ENCODE measurements at regions not wholly inside any gene's neighbourhood (a gene's known extent, or its start where the extent isn't known, plus 50 kb on each side); places are given as distances from the start of the nearest gene placed in this dataset.
"Not testable (repeated sequence)": the region's sequence is repeated elsewhere in the genome, so short reads cannot be mapped to it uniquely, and the experiment has no call there.

DNA sequence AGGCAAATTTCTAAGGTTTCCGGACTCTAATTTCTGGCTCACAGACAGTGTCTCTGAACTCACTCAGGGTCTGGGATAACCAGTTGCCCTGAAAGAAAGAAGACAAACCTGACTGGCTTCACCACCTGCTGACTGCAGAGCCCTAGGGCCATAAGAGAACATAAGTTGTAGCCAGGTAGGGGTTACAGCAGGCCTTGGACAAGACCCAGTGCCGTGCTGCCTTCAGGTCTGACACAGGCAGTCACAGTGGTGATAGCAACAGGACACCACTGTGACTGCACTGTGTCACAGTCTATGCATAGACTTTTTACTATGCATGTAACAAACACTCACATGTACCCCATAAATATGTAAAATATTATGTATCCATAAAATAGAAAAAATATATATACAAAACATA is 508.5 kb downstream of the PID1 start:
- H3K27ac Mint-ChIP-seq = no peak overlapping the region
- peaks cover 8% of the 10 kb centered on the region; the same call in 1 of the 2 replicates for H3K4me1 Mint-ChIP-seq (ENCODE audit: low read depth)
- no peaks in the 10 kb centered on the region for H3K9me3 Mint-ChIP-seq
- no peaks in the 10 kb centered on the region; the same call in none of the 2 replicates for H3K27me3 Mint-ChIP-seq (ENCODE audit: insufficient read depth)
- TF ChIP-seq, protein P1, sequence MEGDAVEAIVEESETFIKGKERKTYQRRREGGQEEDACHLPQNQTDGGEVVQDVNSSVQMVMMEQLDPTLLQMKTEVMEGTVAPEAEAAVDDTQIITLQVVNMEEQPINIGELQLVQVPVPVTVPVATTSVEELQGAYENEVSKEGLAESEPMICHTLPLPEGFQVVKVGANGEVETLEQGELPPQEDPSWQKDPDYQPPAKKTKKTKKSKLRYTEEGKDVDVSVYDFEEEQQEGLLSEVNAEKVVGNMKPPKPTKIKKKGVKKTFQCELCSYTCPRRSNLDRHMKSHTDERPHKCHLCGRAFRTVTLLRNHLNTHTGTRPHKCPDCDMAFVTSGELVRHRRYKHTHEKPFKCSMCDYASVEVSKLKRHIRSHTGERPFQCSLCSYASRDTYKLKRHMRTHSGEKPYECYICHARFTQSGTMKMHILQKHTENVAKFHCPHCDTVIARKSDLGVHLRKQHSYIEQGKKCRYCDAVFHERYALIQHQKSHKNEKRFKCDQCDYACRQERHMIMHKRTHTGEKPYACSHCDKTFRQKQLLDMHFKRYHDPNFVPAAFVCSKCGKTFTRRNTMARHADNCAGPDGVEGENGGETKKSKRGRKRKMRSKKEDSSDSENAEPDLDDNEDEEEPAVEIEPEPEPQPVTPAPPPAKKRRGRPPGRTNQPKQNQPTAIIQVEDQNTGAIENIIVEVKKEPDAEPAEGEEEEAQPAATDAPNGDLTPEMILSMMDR (IDR thresholded peaks at IDR 0.05) = no peak
- no peaks in the 10 kb centered on the region for H3K36me3 Mint-ChIP-seq (ENCODE audit: low read depth)
- no peak overlapping the region for H3K4me3 Mint-ChIP-seq
- DNase-seq = no peak

DNA sequence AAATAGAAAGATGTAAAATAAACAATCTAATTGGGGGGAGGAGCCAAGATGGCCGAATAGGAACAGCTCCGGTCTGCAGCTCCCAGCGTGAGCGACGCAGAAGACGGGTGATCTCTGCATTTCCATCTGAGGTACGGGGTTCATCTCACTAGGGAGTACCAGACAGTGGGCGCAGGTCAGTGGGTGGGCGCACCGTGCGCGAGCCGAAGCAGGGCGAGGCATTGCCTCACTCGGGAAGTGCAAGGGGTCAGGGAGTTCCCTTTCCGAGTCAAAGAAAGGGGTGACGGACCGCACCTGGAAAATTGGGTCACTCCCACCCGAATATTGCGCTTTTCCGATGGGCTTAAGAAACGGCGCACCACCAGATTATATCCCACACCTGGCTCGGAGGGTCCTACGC is 515.4 kb downstream of the PID1 start:
- H3K27ac Mint-ChIP-seq = not testable (repeated sequence)

DNA sequence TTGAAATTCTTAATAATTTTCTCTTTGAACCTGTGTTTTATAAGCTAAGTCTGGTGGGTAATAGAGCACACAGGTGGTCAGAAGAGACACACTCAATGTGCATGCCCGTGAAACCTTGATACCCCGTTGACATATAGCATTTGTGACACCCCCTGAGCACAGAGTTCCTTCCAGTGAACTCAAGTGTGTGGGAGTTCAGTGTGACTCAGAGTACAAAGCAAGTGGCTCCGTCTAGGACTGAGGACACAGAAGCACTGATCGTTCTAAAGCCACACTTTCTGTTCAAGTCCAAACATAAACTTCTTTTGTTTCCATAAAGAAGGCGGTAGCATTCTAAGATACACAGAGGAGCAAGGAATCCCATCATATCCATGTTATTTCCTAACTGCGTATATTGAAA is 523.6 kb downstream of the PID1 start:
- TF ChIP-seq, protein P1 (IDR thresholded peaks at IDR 0.05) = no peak
- Mint-ChIP-seq H3K9me3 (no peaks in the 10 kb centered on the region), H3K4me3 (peak overlapping the region; percentile 11; the same call in 1 of the 2 replicates), H3K27ac (no peak overlapping the region), H3K36me3 (ENCODE audit: low read depth) (no peaks in the 10 kb centered on the region), H3K4me1 (ENCODE audit: low read depth) (peaks cover 7% of the 10 kb centered on the region), H3K27me3 (ENCODE audit: insufficient read depth) (no peaks in the 10 kb centered on the region)
- no peak for DNase-seq

More for the DNA sequence above, 515.4 kb downstream of the PID1 start:
- H3K9me3 Mint-ChIP-seq; H3K36me3 Mint-ChIP-seq (ENCODE audit: low read depth); H3K4me1 Mint-ChIP-seq (ENCODE audit: low read depth); DNase-seq; H3K27me3 Mint-ChIP-seq (ENCODE audit: insufficient read depth); H3K4me3 Mint-ChIP-seq: not testable (repeated sequence)

DNA sequence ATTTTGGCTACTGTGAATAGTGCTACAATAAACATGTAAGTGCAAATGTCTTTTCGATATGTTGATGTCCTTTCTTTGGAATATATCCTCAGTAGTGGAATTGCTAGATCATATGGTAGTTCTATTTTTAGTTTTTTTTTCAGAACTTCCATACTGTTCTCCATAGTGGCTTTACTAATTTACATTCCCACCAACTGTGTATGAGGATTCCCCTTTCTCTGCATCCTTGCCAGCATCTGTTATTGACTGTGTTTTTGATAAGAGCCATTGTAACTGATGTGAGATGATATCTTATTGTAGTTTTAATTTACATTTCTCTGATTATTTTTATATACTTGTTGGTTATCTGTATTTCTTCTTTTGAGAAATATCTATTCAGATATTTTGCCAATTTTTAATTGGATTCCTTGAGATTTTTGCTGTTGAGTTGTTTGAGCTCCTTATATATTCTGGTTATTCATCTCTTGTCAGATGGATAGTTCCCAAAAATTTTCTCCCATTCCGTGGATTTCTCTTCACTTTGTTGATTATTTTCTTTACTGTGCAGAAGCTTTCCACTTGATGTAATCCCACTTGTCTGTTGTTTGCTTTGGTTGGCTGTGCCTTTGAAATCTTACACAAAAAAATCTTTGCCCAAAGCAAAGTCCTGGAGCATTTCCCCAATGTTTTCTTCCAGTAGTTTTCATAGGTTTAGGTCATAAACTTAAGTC is 532.3 kb downstream of the PID1 start:
- no peak overlapping the region for H3K4me3 Mint-ChIP-seq
- H3K36me3 Mint-ChIP-seq (ENCODE audit: low read depth) = no peaks in the 10 kb centered on the region
- no peaks in the 10 kb centered on the region; the same call in none of the 2 replicates for H3K27me3 Mint-ChIP-seq (ENCODE audit: insufficient read depth)
- TF ChIP-seq, protein P1 (IDR thresholded peaks at IDR 0.05) = no peak
- no peak for DNase-seq
- H3K27ac Mint-ChIP-seq = no peak overlapping the region
- no peaks in the 10 kb centered on the region for H3K9me3 Mint-ChIP-seq
- H3K4me1 Mint-ChIP-seq (ENCODE audit: low read depth) = no peaks in the 10 kb centered on the region

DNA sequence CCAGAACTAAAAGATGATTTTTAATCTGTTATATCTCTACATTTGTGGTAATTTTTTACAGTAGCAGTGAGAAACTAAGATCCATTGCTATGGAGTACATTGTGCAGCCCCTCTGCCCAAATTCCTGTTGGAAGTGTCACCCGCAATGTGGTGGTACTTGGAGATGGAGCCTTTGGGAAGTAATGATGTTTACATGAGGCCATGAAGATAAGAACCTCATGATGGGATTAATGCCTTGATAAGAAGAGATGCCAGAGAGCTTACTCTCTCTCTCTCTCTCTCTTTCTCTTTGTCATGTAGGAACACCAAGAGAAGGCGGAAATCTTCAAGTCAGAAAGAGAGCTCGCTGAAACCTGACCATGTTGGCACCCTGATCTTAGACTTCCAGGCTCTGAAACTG is 535.4 kb downstream of the PID1 start:
- H3K4me3 Mint-ChIP-seq = no peak overlapping the region
- H3K27ac Mint-ChIP-seq = no peak overlapping the region
- no peaks in the 10 kb centered on the region for H3K9me3 Mint-ChIP-seq
- peaks cover 21% of the 10 kb centered on the region for H3K4me1 Mint-ChIP-seq (ENCODE audit: low read depth)
- no peak for DNase-seq
- no peaks in the 10 kb centered on the region; the same call in none of the 2 replicates for H3K27me3 Mint-ChIP-seq (ENCODE audit: insufficient read depth)
- peaks cover 4% of the 10 kb centered on the region; the same call in 1 of the 2 replicates for H3K36me3 Mint-ChIP-seq (ENCODE audit: low read depth)
- TF ChIP-seq, protein P1 (IDR thresholded peaks at IDR 0.05) = no peak

DNA sequence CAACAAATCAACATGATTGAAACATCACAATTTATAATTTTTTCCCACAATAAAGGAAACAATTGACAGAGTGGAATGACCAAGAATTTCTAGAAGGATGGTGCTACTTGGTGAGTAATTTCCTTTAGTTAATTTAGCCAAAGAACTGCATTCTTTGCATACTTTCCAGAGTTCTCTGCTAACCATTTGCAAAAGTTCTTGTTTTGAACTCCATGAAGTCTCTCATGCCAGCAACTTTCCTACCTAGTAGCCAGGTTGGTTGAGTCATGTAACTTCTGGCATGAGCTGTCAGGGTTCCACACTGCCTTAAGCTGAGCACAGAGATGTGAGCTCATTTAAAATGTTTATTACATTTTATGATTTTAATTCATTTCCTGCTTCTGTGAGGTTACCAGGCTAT is 539.6 kb downstream of the PID1 start:
- peak; percentile 82 for DNase-seq
- TF ChIP-seq, protein P1 (IDR thresholded peaks at IDR 0.05) = no peak
- Mint-ChIP-seq H3K36me3 (ENCODE audit: low read depth) (peaks cover 12% of the 10 kb centered on the region; the same call in 1 of the 2 replicates), H3K27ac (peak overlapping the region; percentile 58; the same call in 1 of the 2 replicates), H3K4me3 (peak overlapping the region; percentile 11; the same call in 1 of the 2 replicates), H3K27me3 (ENCODE audit: insufficient read depth) (no peaks in the 10 kb centered on the region; the same call in 1 of the 2 replicates), H3K9me3 (no peaks in the 10 kb centered on the region), H3K4me1 (ENCODE audit: low read depth) (peaks cover 47% of the 10 kb centered on the region)
